ENCODE measurements at regions not wholly inside any gene's neighbourhood (a gene's known extent, or its start where the extent isn't known, plus 50 kb on each side); places are given as distances from the start of the nearest gene placed in this dataset.

GRCh38 chr2:181178130-181178529 is 197.7 kb downstream of the UBE2E3 start:
- no peak for DNase-seq (ENCODE audit: low read depth, low spot score)
- no peak overlapping the region for H3K4me3 ChIP-seq (ENCODE audit: low read length)

GRCh38 chr2:181178823-181179412 is 198.5 kb downstream of the UBE2E3 start:
- DNase-seq (ENCODE audit: low read depth, low spot score), result peak; percentile 29
- no peak overlapping the region for H3K4me3 ChIP-seq (ENCODE audit: low read length)

GRCh38 chr2:181183878-181184542 is 203.6 kb downstream of the UBE2E3 start:
- no peak overlapping the region for H3K4me3 ChIP-seq (ENCODE audit: low read length)
- DNase-seq (ENCODE audit: low read depth, low spot score), result no peak

- no peak overlapping the region for H3K4me3 ChIP-seq (ENCODE audit: low read length)
- no peak for DNase-seq (ENCODE audit: low read depth, low spot score)
Measured at GRCh38 chr2:181185421-181185820, 205.0 kb downstream of the UBE2E3 start.

GRCh38 chr2:181185948-181186347 is 205.5 kb downstream of the UBE2E3 start:
- no peak overlapping the region for H3K4me3 ChIP-seq (ENCODE audit: low read length)
- no peak for DNase-seq (ENCODE audit: low read depth, low spot score)

- no peak for DNase-seq (ENCODE audit: low read depth, low spot score)
- no peak overlapping the region for H3K4me3 ChIP-seq (ENCODE audit: low read length)
Measured at GRCh38 chr2:181188605-181189004, 208.2 kb downstream of the UBE2E3 start.

GRCh38 chr2:181189951-181190350 is 209.5 kb downstream of the UBE2E3 start:
- H3K4me3 ChIP-seq (ENCODE audit: low read length), result no peak overlapping the region
- no peak for DNase-seq (ENCODE audit: low read depth, low spot score)

GRCh38 chr2:181190711-181191110 is 210.3 kb downstream of the UBE2E3 start:
- DNase-seq (ENCODE audit: low read depth, low spot score), result no peak
- no peak overlapping the region for H3K4me3 ChIP-seq (ENCODE audit: low read length)

GRCh38 chr2:181193550-181193949 is 213.1 kb downstream of the UBE2E3 start:
- H3K4me3 ChIP-seq (ENCODE audit: low read length), result no peak overlapping the region
- DNase-seq (ENCODE audit: low read depth, low spot score), result no peak

GRCh38 chr2:181196401-181196800 is 216.0 kb downstream of the UBE2E3 start:
- no peak overlapping the region for H3K4me3 ChIP-seq (ENCODE audit: low read length)
- DNase-seq (ENCODE audit: low read depth, low spot score), result no peak

- no peak overlapping the region for H3K4me3 ChIP-seq (ENCODE audit: low read length)
- no peak for DNase-seq (ENCODE audit: low read depth, low spot score)
Measured at GRCh38 chr2:181197140-181197760, 216.8 kb downstream of the UBE2E3 start.

GRCh38 chr2:181198183-181198864 is 217.9 kb downstream of the UBE2E3 start:
- H3K4me3 ChIP-seq (ENCODE audit: low read length), result no peak overlapping the region
- no peak for DNase-seq (ENCODE audit: low read depth, low spot score)

- DNase-seq (ENCODE audit: low read depth, low spot score), result no peak
- no peak overlapping the region for H3K4me3 ChIP-seq (ENCODE audit: low read length)
Measured at GRCh38 chr2:181203412-181203811, 223.0 kb downstream of the UBE2E3 start.

- no peak for DNase-seq (ENCODE audit: low read depth, low spot score)
- H3K4me3 ChIP-seq (ENCODE audit: low read length), result no peak overlapping the region
Measured at GRCh38 chr2:181203916-181204315, 223.5 kb downstream of the UBE2E3 start.

GRCh38 chr2:181218401-181218821 is 238.0 kb downstream of the UBE2E3 start:
- no peak overlapping the region for H3K4me3 ChIP-seq (ENCODE audit: low read length)
- DNase-seq (ENCODE audit: low read depth, low spot score), result no peak

GRCh38 chr2:181223234-181223633 is 234.0 kb upstream of the ITGA4 start:
- H3K4me3 ChIP-seq (ENCODE audit: low read length), result no peak overlapping the region

GRCh38 chr2:181224866-181225265 is 232.3 kb upstream of the ITGA4 start:
- H3K4me3 ChIP-seq (ENCODE audit: low read length), result no peak overlapping the region
- DNase-seq (ENCODE audit: low read depth, low spot score), result no peak

More at GRCh38 chr2:181223234-181223633, 234.0 kb upstream of the ITGA4 start:
- DNase-seq (ENCODE audit: low read depth, low spot score), result no peak

GRCh38 chr2:181228661-181229060 is 228.5 kb upstream of the ITGA4 start:
- no peak overlapping the region for H3K4me3 ChIP-seq (ENCODE audit: low read length)
- no peak for DNase-seq (ENCODE audit: low read depth, low spot score)

GRCh38 chr2:181231151-181231550 is 226.0 kb upstream of the ITGA4 start:
- DNase-seq (ENCODE audit: low read depth, low spot score), result no peak
- H3K4me3 ChIP-seq (ENCODE audit: low read length), result no peak overlapping the region

Data from Jurkat, Clone E6-1 (cell line).